HepG2 (cell line): ENCODE measurements at regions not wholly inside any gene's neighbourhood (a gene's known extent, or its start where the extent isn't known, plus 50 kb on each side); places are given as distances from the start of the nearest gene placed in this dataset.

Experiments
- ATAC-seq: fragments of 200-7000 bp; cut with Tn5 transposase; 3 replicates; pipeline ENCODE4 v1.9.1; 2020; ENCODE audit warnings: mild to moderate bottlenecking, moderate library complexity
- BruUV-seq: library from RNA; stranded (reverse); fragments of 400-500 nt; replicated peaks from 2 replicates; lab custom pipeline; 2021; lab: Mats Ljungman, UMichigan
- CTCF ChIA-PET: fragments of 300-600 bp; formaldehyde crosslinking; extraction: SDS; loops from one replicate; lab custom pipeline; 2021; ENCODE audit warnings: low total read pairs, inconsistent platforms, low intra/inter-chr PET ratio; lab: Yijun Ruan, JAX
- POLR2A ChIA-PET: fragments of 350-600 bp; sonication (Branson Sonifier 250); formaldehyde crosslinking; loops from one replicate; lab custom pipeline; 2020; ENCODE audit warnings: antibody characterized with exemption, inconsistent platforms; lab: Yijun Ruan, JAX
- DNase-seq: peaks from one replicate; pipeline ENCODE4 v3.0.0-alpha.2; 2015; ENCODE audit warnings: low spot score
- FAIRE-seq: peaks from 3 replicates; lab custom pipeline; 2011; peaks lifted over from hg19 to GRCh38; lab: Jason Lieb, UNC
- H2AFZ ChIP-seq: one replicate; pipeline ENCODE4 v1.6.1; 2011; ENCODE audit warnings: low read length, inconsistent platforms
- H3K27ac ChIP-seq: fragments of 300-600 bp; 3 replicates; pipeline ENCODE4 v1.8.0; 2011; ENCODE audit warnings: mixed run types, mild to moderate bottlenecking, mixed read lengths, low read length, inconsistent platforms; ENCODE audit not compliant: insufficient read depth; ENCODE audit errors: extremely low read length
- H3K27me3 ChIP-seq, 2 experiments: fragments of 200-600 bp in 1 of 2; 2 replicates in 1 of 2; 3 replicates in 1 of 2; pipeline versions ENCODE4 v1.6.0 to v1.8.0; 2011; ENCODE audit warnings: low read length in 2 of 2, mild to moderate bottlenecking in 2 of 2, moderate library complexity in 2 of 2, inconsistent platforms in 1 of 2; ENCODE audit not compliant: insufficient read depth in 2 of 2, control insufficient read depth in 1 of 2
- H3K36me3 ChIP-seq, 2 experiments: fragments of 200-600 bp in 1 of 2; replicated peaks in 1 of 2; 2 replicates in 1 of 2; 3 replicates in 1 of 2; pipeline versions ENCODE4 v1.5.1 to v1.8.0; 2011; ENCODE audit warnings: low read length in 2 of 2, inconsistent platforms in 1 of 2; ENCODE audit not compliant: insufficient read depth in 2 of 2, control insufficient read depth in 1 of 2
- H3K4me1 ChIP-seq: 2 replicates; pipeline ENCODE4 v1.5.1; 2012; ENCODE audit warnings: low read length, inconsistent platforms; ENCODE audit not compliant: insufficient read depth
- H3K4me2 ChIP-seq: 2 replicates; pipeline ENCODE4 v1.6.0; 2011; ENCODE audit warnings: low read depth, low read length, inconsistent platforms
- H3K4me3 ChIP-seq, 3 experiments: fragments of 200-600 bp in 1 of 3; sonication (generic), shearing (Covaris generic) in 1 of 3; replicated peaks in 1 of 3; 2 replicates each; pipeline ENCODE4 v1.5.1; 2011 to 2016; ENCODE audit warnings: low read length in 3 of 3, inconsistent platforms in 2 of 3, low read depth in 2 of 3, mild to moderate bottlenecking in 2 of 3, control low read depth in 1 of 3, mixed read lengths in 1 of 3; ENCODE audit not compliant: insufficient read depth in 1 of 3
- H3K79me2 ChIP-seq: one replicate; pipeline ENCODE4 v1.6.1; 2011; ENCODE audit warnings: low read length, inconsistent platforms; ENCODE audit not compliant: insufficient read depth
- H3K9ac ChIP-seq: 2 replicates; pipeline ENCODE4 v1.6.0; 2011; ENCODE audit warnings: mild to moderate bottlenecking, low read depth, low read length, inconsistent platforms; ENCODE audit not compliant: insufficient read depth
- H3K9me3 ChIP-seq: 2 replicates; pipeline ENCODE4 v1.5.1; 2012; ENCODE audit warnings: mild to moderate bottlenecking, low read length
- H4K20me1 ChIP-seq: 2 replicates; pipeline ENCODE4 v1.6.0; 2011; ENCODE audit warnings: inconsistent platforms, mild to moderate bottlenecking, low read length, moderate library complexity; ENCODE audit not compliant: insufficient read depth
- ATRX ChIP-seq: sonication (generic); formaldehyde crosslinking; IDR thresholded peaks from 2 replicates; pipeline ENCODE4 v1.4.0; 2020; ENCODE audit warnings: missing genetic modification reagents, borderline replicate concordance
- CENPX ChIP-seq: sonication (generic); formaldehyde crosslinking; IDR thresholded peaks from 2 replicates; pipeline ENCODE4 v1.9.0; 2021; ENCODE audit warnings: mild to moderate bottlenecking, missing genetic modification reagents, moderate library complexity
- ESRRA ChIP-seq: sonication (generic); formaldehyde crosslinking; IDR thresholded peaks from 2 replicates; pipeline ENCODE4 v1.5.1; 2020; ENCODE audit warnings: mild to moderate bottlenecking, low read depth, missing genetic modification reagents
- FOXP1 ChIP-seq, 2 experiments: fragments of 450-650 bp in 1 of 2; IDR thresholded peaks; 2 replicates each; pipeline ENCODE4 v1.6.1; 2017 to 2018; ENCODE audit warnings: antibody characterized with exemption in 1 of 2
- HCFC1 ChIP-seq: fragments of 150-350 bp; IDR thresholded peaks from 2 replicates; pipeline ENCODE4 v1.6.1; 2014; ENCODE audit warnings: low read depth, low read length
- KDM2A ChIP-seq: sonication (generic); formaldehyde crosslinking; IDR thresholded peaks from 2 replicates; pipeline ENCODE4 v1.4.0; 2020; ENCODE audit warnings: low read depth, missing genetic modification reagents, borderline replicate concordance
- LCORL ChIP-seq, 2 experiments: fragments of 450-650 bp in 1 of 2; sonication (generic) in 1 of 2; formaldehyde crosslinking in 1 of 2; IDR thresholded peaks; 2 replicates each; pipeline versions ENCODE4 v1.5.0 to v1.6.1; 2017 to 2020; ENCODE audit warnings: antibody characterized with exemption in 1 of 2, missing genetic modification reagents in 1 of 2
- MAFF ChIP-seq: IDR thresholded peaks from 2 replicates; pipeline ENCODE4 v1.6.1; 2011; ENCODE audit warnings: low read depth, low read length, improper control_type of control experiment
- NFYC ChIP-seq: IDR thresholded peaks from 2 replicates; pipeline ENCODE4 v1.6.1; 2016; ENCODE audit warnings: missing genetic modification reagents, missing compliant biosample characterization
- SKI ChIP-seq: fragments of 450-650 bp; IDR thresholded peaks from one replicate; pipeline ENCODE4 v1.6.1; 2018; ENCODE audit warnings: mild to moderate bottlenecking; ENCODE audit not compliant: partially characterized antibody
- THAP9 ChIP-seq: sonication (generic); formaldehyde crosslinking; IDR thresholded peaks from 2 replicates; pipeline ENCODE4; 2020; ENCODE audit warnings: missing genetic modification reagents, mild to moderate bottlenecking, borderline replicate concordance
- USF2 ChIP-seq, 2 experiments: sonication (generic) in 1 of 2; formaldehyde crosslinking in 1 of 2; IDR thresholded peaks; 2 replicates each; pipeline versions ENCODE4 v1.5.1 to v1.6.1; 2011 to 2020; ENCODE audit warnings: borderline replicate concordance in 1 of 2, low read depth in 1 of 2, low read length in 1 of 2, mild to moderate bottlenecking in 1 of 2, missing genetic modification reagents in 1 of 2, moderate library complexity in 1 of 2
- ZNF10 ChIP-seq: sonication (generic); formaldehyde crosslinking; IDR thresholded peaks from 2 replicates; pipeline ENCODE4 v1.4.0; 2020; ENCODE audit warnings: mild to moderate bottlenecking, low read depth, missing genetic modification reagents, borderline replicate concordance
- ZNF253 ChIP-seq: sonication (generic); formaldehyde crosslinking; IDR thresholded peaks from 2 replicates; pipeline ENCODE4 v1.8.0; 2022; ENCODE audit warnings: mild to moderate bottlenecking, missing genetic modification reagents, borderline replicate concordance
- ZNF776 ChIP-seq: sonication (generic); formaldehyde crosslinking; IDR thresholded peaks from 2 replicates; pipeline ENCODE4 v1.4.0; 2020; ENCODE audit warnings: mild to moderate bottlenecking, missing genetic modification reagents
- ZZZ3 ChIP-seq: sonication (generic); formaldehyde crosslinking; IDR thresholded peaks from 2 replicates; pipeline ENCODE4 v1.4.0; 2020; ENCODE audit warnings: missing genetic modification reagents, mild to moderate bottlenecking, borderline replicate concordance
- WGBS: methylation state at CpG from one replicate; pipeline ENCODE4 v1.1.6; 2017; ENCODE audit warnings: low lambda C conversion rate; 5-methylcytosine and 5-hydroxymethylcytosine counted together
- in situ Hi-C: cut with HindIII; loops from 2 replicates; pipeline ENCODE4 v1.10.0; 2017; ENCODE audit warnings: low pct_unique_long_range_greater_than_20kb; ENCODE audit not compliant: extremely low pct_ligation_motif_present
- intact Hi-C: fragments of 100-400 bp; cut with micrococcal nuclease; formaldehyde crosslinking; loops from one replicate; pipeline ENCODE4 v1.10.0; 2022; ENCODE audit not compliant: unreplicated experiment

GRCh38 chr14:27392153-27392552 lies 794.3 kb upstream of the NOVA1 start:
- Histone ChIP-seq H4K20me1 (no peaks in the 10 kb centered on the region), H3K9me3 (peaks cover 93% of the 10 kb centered on the region), H3K9ac (no peak overlapping the region), H3K27ac (no peak overlapping the region), H3K4me1 (no peaks in the 10 kb centered on the region), H2AFZ (no peak overlapping the region), H3K79me2 (no peaks in the 10 kb centered on the region), H3K4me3 (no peak overlapping the region), H3K4me2 (no peak overlapping the region), H3K36me3 (no peaks in the 10 kb centered on the region), H3K27me3 (no peaks in the 10 kb centered on the region)
- intact Hi-C loops (no loop called here), in situ Hi-C loops (no loop called here)
- CTCF ChIA-PET: no interaction called here
- DNase-seq (no peak), ATAC-seq (no peak), FAIRE-seq (no peak)
- no TSS peak for BruUV-seq
- POLR2A ChIA-PET: no interaction called here
- 7% methylated on average over 1 of the region's 1 CpG for WGBS
- TF ChIP-seq ZNF776 (CRISPR knock-in tag) (no peak), SKI (no peak), FOXP1 (IDR thresholded peaks at IDR 0.05) (no peak), FOXP1 (CRISPR knock-in tag; IDR thresholded peaks at IDR 0.05) (no peak), CENPX (CRISPR knock-in tag) (no peak), ESRRA (CRISPR knock-in tag) (no peak), MAFF (no peak), USF2 (IDR thresholded peaks at IDR 0.05; ENCODE audit: low read depth, low read length) (no peak), USF2 (CRISPR knock-in tag; IDR thresholded peaks at IDR 0.05; ENCODE audit: borderline replicate concordance) (no peak), LCORL (IDR thresholded peaks at IDR 0.05) (no peak), LCORL (CRISPR knock-in tag; IDR thresholded peaks at IDR 0.05) (no peak), THAP9 (CRISPR knock-in tag) (no peak), ZNF253 (CRISPR knock-in tag) (no peak), NFYC (no peak), HCFC1 (no peak), KDM2A (CRISPR knock-in tag) (no peak), ZNF10 (CRISPR knock-in tag) (no peak), ATRX (CRISPR knock-in tag) (no peak), ZZZ3 (CRISPR knock-in tag) (no peak)
